Astrocyte (in vitro differentiated cells and primary cell): ENCODE measurements at regions not wholly inside any gene's neighbourhood (a gene's known extent, or its start where the extent isn't known, plus 50 kb on each side); places are given as distances from the start of the nearest gene placed in this dataset.

Experiments
- DNase-seq: peaks from one replicate; pipeline ENCODE4 v3.0.0-alpha.2; 2010; ENCODE audit warnings: low read depth
- FAIRE-seq: peaks from 2 replicates; lab custom pipeline; 2011; peaks lifted over from hg19 to GRCh38; lab: Jason Lieb, UNC
- H2AFZ ChIP-seq: 2 replicates; pipeline ENCODE4 v1.6.0; 2012; ENCODE audit warnings: low read depth, low read length, inconsistent platforms
- H3K27ac ChIP-seq: 2 replicates; pipeline ENCODE4 v1.5.1; 2011; ENCODE audit warnings: low read depth, low read length, inconsistent platforms
- H3K27me3 ChIP-seq: 2 replicates; pipeline ENCODE4 v1.6.0; 2011; ENCODE audit warnings: low read length, inconsistent platforms; ENCODE audit not compliant: insufficient read depth
- H3K36me3 ChIP-seq: 2 replicates; pipeline ENCODE4 v1.5.1; 2011; ENCODE audit warnings: low read length, inconsistent platforms; ENCODE audit not compliant: insufficient read depth
- H3K4me1 ChIP-seq: 2 replicates; pipeline ENCODE4 v1.5.1; 2011; ENCODE audit warnings: low read length, inconsistent platforms; ENCODE audit not compliant: insufficient read depth
- H3K4me2 ChIP-seq: 2 replicates; pipeline ENCODE4 v1.6.0; 2012; ENCODE audit warnings: low read length, inconsistent platforms
- H3K4me3 ChIP-seq: 2 replicates; pipeline ENCODE4 v1.5.1; 2011; ENCODE audit warnings: low read depth, mild to moderate bottlenecking, low read length, inconsistent platforms; ENCODE audit not compliant: insufficient read depth
- H3K79me2 ChIP-seq: 2 replicates; pipeline ENCODE4 v1.6.0; 2012; ENCODE audit warnings: mild to moderate bottlenecking, low read length, inconsistent platforms; ENCODE audit not compliant: insufficient read depth
- H3K9ac ChIP-seq: 2 replicates; pipeline ENCODE4 v1.6.0; 2012; ENCODE audit warnings: mild to moderate bottlenecking, low read length, inconsistent platforms
- H3K9me3 ChIP-seq: 2 replicates; pipeline ENCODE4 v1.5.1; 2012; ENCODE audit warnings: low read depth, mild to moderate bottlenecking, low read length, inconsistent platforms; ENCODE audit not compliant: insufficient read depth
- H4K20me1 ChIP-seq: 2 replicates; pipeline ENCODE4 v1.6.0; 2012; ENCODE audit warnings: low read length, inconsistent platforms; ENCODE audit not compliant: insufficient read depth
- H3K27ac Mint-ChIP-seq: one replicate; pipeline ENCODE4 v1.8.0; 2021; ENCODE audit warnings: mild to moderate bottlenecking, mixed read lengths; ENCODE audit not compliant: unreplicated experiment
- H3K27me3 Mint-ChIP-seq: one replicate; pipeline ENCODE4 v1.8.0; 2021; ENCODE audit warnings: low read depth, mixed read lengths; ENCODE audit not compliant: unreplicated experiment
- H3K36me3 Mint-ChIP-seq: one replicate; pipeline ENCODE4 v1.8.0; 2021; ENCODE audit warnings: low read depth, mixed read lengths; ENCODE audit not compliant: unreplicated experiment
- H3K4me1 Mint-ChIP-seq: one replicate; pipeline ENCODE4 v1.8.0; 2021; ENCODE audit warnings: low read depth, mixed read lengths; ENCODE audit not compliant: unreplicated experiment
- H3K4me3 Mint-ChIP-seq: one replicate; pipeline ENCODE4 v1.8.0; 2021; ENCODE audit warnings: mild to moderate bottlenecking, moderate library complexity, mixed read lengths; ENCODE audit not compliant: unreplicated experiment
- H3K9me3 Mint-ChIP-seq: one replicate; pipeline ENCODE4 v1.8.0; 2021; ENCODE audit warnings: mild to moderate bottlenecking, mixed read lengths; ENCODE audit not compliant: unreplicated experiment
- CTCF ChIP-seq: IDR thresholded peaks from 2 replicates; pipeline ENCODE4 v1.5.1; 2011; ENCODE audit warnings: low read depth, mild to moderate bottlenecking, inconsistent platforms, low read length, moderate library complexity; ENCODE audit not compliant: insufficient read depth
- EZH2 ChIP-seq: IDR thresholded peaks from 2 replicates; pipeline ENCODE4 v1.6.1; 2012; ENCODE audit warnings: mild to moderate bottlenecking, low read length, inconsistent platforms; ENCODE audit not compliant: insufficient read depth

- no peaks in the 10 kb centered on the region for H4K20me1 ChIP-seq
- Mint-ChIP-seq H3K4me1 (no peaks in the 10 kb centered on the region), H3K27ac (no peak overlapping the region), H3K9me3 (peaks cover 2% of the 10 kb centered on the region), H3K4me3 (no peak overlapping the region), H3K27me3 (no peaks in the 10 kb centered on the region), H3K36me3 (no peaks in the 10 kb centered on the region)
- H2AFZ ChIP-seq, result no peak overlapping the region
- H3K4me2 ChIP-seq, result no peak overlapping the region
- FAIRE-seq, result no peak
- H3K27ac ChIP-seq, result no peak overlapping the region
- no peaks in the 10 kb centered on the region for H3K4me1 ChIP-seq
- no peaks in the 10 kb centered on the region for H3K36me3 ChIP-seq
- H3K79me2 ChIP-seq, result no peaks in the 10 kb centered on the region
- no peak for DNase-seq
- TF ChIP-seq EZH2, result no peak
- no peaks in the 10 kb centered on the region for H3K27me3 ChIP-seq
- H3K9ac ChIP-seq, result no peak overlapping the region
- no peaks in the 10 kb centered on the region for H3K9me3 ChIP-seq
- no peak overlapping the region for H3K4me3 ChIP-seq
Measured at GRCh38 chr12:92478692-92479091, 224.1 kb upstream of the PLEKHG7 start.

GRCh38 chr12:92476844-92477243 lies 225.9 kb upstream of the PLEKHG7 start:
- no peak for FAIRE-seq
- H2AFZ ChIP-seq, result no peak overlapping the region

GRCh38 chr12:92473564-92473963 lies 229.2 kb upstream of the PLEKHG7 start:
- Mint-ChIP-seq H3K27me3 (no peaks in the 10 kb centered on the region), H3K36me3 (no peaks in the 10 kb centered on the region), H3K27ac (no peak overlapping the region), H3K4me3 (no peak overlapping the region), H3K4me1 (peaks cover 14% of the 10 kb centered on the region), H3K9me3 (peaks cover 2% of the 10 kb centered on the region)
- Histone ChIP-seq H3K27ac (no peak overlapping the region), H3K4me3 (no peak overlapping the region), H3K27me3 (no peaks in the 10 kb centered on the region), H3K9ac (no peak overlapping the region), H2AFZ (no peak overlapping the region), H3K4me1 (peaks cover 7% of the 10 kb centered on the region), H3K79me2 (no peaks in the 10 kb centered on the region), H4K20me1 (no peaks in the 10 kb centered on the region), H3K4me2 (no peak overlapping the region), H3K9me3 (no peaks in the 10 kb centered on the region), H3K36me3 (no peaks in the 10 kb centered on the region)
- no peak for DNase-seq
- no peak for FAIRE-seq
- TF ChIP-seq EZH2 (no peak), CTCF (no peak)

More at GRCh38 chr12:92476844-92477243, 225.9 kb upstream of the PLEKHG7 start:
- H3K36me3 Mint-ChIP-seq, result no peaks in the 10 kb centered on the region
- H3K4me1 Mint-ChIP-seq, result no peaks in the 10 kb centered on the region
- no peaks in the 10 kb centered on the region for H3K27me3 Mint-ChIP-seq
- H3K79me2 ChIP-seq, result no peaks in the 10 kb centered on the region
- H3K27ac Mint-ChIP-seq, result no peak overlapping the region
- no peak overlapping the region for H3K27ac ChIP-seq
- H3K9ac ChIP-seq, result no peak overlapping the region
- no peak overlapping the region for H3K4me2 ChIP-seq
- no peaks in the 10 kb centered on the region for H3K27me3 ChIP-seq
- peaks cover 2% of the 10 kb centered on the region for H3K9me3 Mint-ChIP-seq
- no peak overlapping the region for H3K4me3 Mint-ChIP-seq
- no peak for DNase-seq
- H3K4me3 ChIP-seq, result no peak overlapping the region
- H3K36me3 ChIP-seq, result no peaks in the 10 kb centered on the region
- no peaks in the 10 kb centered on the region for H3K9me3 ChIP-seq
- no peak for TF ChIP-seq EZH2
- no peak for TF ChIP-seq CTCF
- H3K4me1 ChIP-seq, result no peaks in the 10 kb centered on the region
- H4K20me1 ChIP-seq, result no peaks in the 10 kb centered on the region
